Right lobe of liver (tissue), 4 donors: ENCODE measurements at regions not wholly inside any gene's neighbourhood (a gene's known extent, or its start where the extent isn't known, plus 50 kb on each side); places are given as distances from the start of the nearest gene placed in this dataset.

ENCODE experiments used
- POLR2A ChIP-seq: fragments of 450-650 bp; IDR thresholded peaks from one replicate; pipeline ENCODE4 v1.6.1; 2017; ENCODE audit warnings: antibody characterized with exemption, mild to moderate bottlenecking
- TF ChIP-seq, protein P1 (sequence below), 4 donors: fragments of 200-600 bp in 3 of 4; fragments of 450-650 bp in 1 of 4; IDR thresholded peaks; one replicate each; pipeline versions ENCODE4 v1.5.1 to v1.8.0; 2016 to 2022; ENCODE audit warnings: antibody characterized with exemption in 4 of 4, mild to moderate bottlenecking in 2 of 4
- donor health status: DM: no; HTN: no; CAD: no.
- donor health status: DM: no; HTN: no; CAD: no.
- donor health status: DM: no; HTN: yes; CAD: no.

DNA sequence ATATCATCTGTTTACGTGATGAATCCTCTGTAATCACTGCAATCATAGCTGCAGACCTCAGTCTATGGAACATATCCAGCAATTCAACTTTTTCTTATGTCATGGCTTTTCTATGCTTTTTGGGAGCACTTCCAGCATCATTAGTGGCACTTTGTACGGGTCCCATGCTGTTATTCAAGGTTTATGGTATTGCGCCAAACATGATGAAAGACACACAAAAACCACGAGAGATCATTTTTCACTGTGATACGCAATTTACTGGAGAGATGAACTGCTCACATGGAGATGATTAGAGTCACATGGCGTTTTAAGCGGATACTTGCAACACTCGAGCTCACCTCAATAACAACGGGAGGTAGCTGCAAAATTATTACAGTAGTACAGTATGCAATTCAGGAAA is 2101.7 kb upstream of the PCDH20 start:
- TF ChIP-seq, protein P1, sequence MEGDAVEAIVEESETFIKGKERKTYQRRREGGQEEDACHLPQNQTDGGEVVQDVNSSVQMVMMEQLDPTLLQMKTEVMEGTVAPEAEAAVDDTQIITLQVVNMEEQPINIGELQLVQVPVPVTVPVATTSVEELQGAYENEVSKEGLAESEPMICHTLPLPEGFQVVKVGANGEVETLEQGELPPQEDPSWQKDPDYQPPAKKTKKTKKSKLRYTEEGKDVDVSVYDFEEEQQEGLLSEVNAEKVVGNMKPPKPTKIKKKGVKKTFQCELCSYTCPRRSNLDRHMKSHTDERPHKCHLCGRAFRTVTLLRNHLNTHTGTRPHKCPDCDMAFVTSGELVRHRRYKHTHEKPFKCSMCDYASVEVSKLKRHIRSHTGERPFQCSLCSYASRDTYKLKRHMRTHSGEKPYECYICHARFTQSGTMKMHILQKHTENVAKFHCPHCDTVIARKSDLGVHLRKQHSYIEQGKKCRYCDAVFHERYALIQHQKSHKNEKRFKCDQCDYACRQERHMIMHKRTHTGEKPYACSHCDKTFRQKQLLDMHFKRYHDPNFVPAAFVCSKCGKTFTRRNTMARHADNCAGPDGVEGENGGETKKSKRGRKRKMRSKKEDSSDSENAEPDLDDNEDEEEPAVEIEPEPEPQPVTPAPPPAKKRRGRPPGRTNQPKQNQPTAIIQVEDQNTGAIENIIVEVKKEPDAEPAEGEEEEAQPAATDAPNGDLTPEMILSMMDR (IDR thresholded peaks at IDR 0.05), result no peak
- TF ChIP-seq POLR2A, result no peak
